H9 (cell line): ENCODE measurements at regions not wholly inside any gene's neighbourhood (a gene's known extent, or its start where the extent isn't known, plus 50 kb on each side); places are given as distances from the start of the nearest gene placed in this dataset.

ENCODE experiments used
- DNase-seq: peaks from one replicate; pipeline ENCODE4 v3.0.0-alpha.2; 2017
- H2AFZ ChIP-seq: one replicate; pipeline ENCODE4 v1.6.1; 2013; ENCODE audit warnings: mild to moderate bottlenecking, low read length, control low read depth, moderate library complexity
- H2AK5ac ChIP-seq: 2 replicates; pipeline ENCODE4 v1.6.1; 2013; ENCODE audit warnings: low read length, control low read depth, mixed read lengths; ENCODE audit not compliant: insufficient read length
- H2BK120ac ChIP-seq: one replicate; pipeline ENCODE4 v1.6.1; 2013; ENCODE audit warnings: low read depth, mild to moderate bottlenecking, low read length, control low read depth, inconsistent platforms; ENCODE audit not compliant: poor library complexity, severe bottlenecking
- H2BK12ac ChIP-seq: 2 replicates; pipeline ENCODE4 v1.6.1; 2013; ENCODE audit warnings: low read length, control low read depth, mixed read lengths, low read depth; ENCODE audit not compliant: insufficient read length
- H2BK15ac ChIP-seq: 2 replicates; pipeline ENCODE4 v1.6.1; 2013; ENCODE audit warnings: low read depth, low read length, control low read depth
- H2BK20ac ChIP-seq: one replicate; pipeline ENCODE4 v1.6.1; 2013; ENCODE audit warnings: low read depth, mild to moderate bottlenecking, low read length, control low read depth, inconsistent platforms; ENCODE audit not compliant: poor library complexity, severe bottlenecking
- H2BK5ac ChIP-seq: 2 replicates; pipeline ENCODE4 v1.6.1; 2013; ENCODE audit warnings: low read length, control low read depth, mixed read lengths; ENCODE audit not compliant: insufficient read length
- H3K14ac ChIP-seq: 2 replicates; pipeline ENCODE4 v1.6.1; 2013; ENCODE audit warnings: low read length, control low read depth; ENCODE audit not compliant: insufficient read depth
- H3K18ac ChIP-seq: 2 replicates; pipeline ENCODE4 v1.6.1; 2013; ENCODE audit warnings: low read depth, mild to moderate bottlenecking, mixed read lengths, low read length, control low read depth; ENCODE audit not compliant: insufficient read length
- H3K23ac ChIP-seq: 2 replicates; pipeline ENCODE4 v1.6.1; 2013; ENCODE audit warnings: low read length, control low read depth, mixed read lengths, low read depth; ENCODE audit not compliant: insufficient read length
- H3K23me2 ChIP-seq: 2 replicates; pipeline ENCODE4 v1.6.1; 2013; ENCODE audit warnings: low read depth, mild to moderate bottlenecking, mixed read lengths, low read length, control low read depth; ENCODE audit not compliant: insufficient read length, poor library complexity, severe bottlenecking
- H3K27ac ChIP-seq: 2 replicates; pipeline ENCODE4 v1.5.1; 2013; ENCODE audit warnings: low read length, control low read depth, mixed read lengths, low read depth; ENCODE audit not compliant: insufficient read length
- H3K27me3 ChIP-seq: 2 replicates; pipeline ENCODE4 v1.6.1; 2013; ENCODE audit warnings: low read length, control low read depth, inconsistent platforms; ENCODE audit not compliant: insufficient read depth
- H3K4ac ChIP-seq: 2 replicates; pipeline ENCODE4 v1.6.1; 2013; ENCODE audit warnings: low read depth, mild to moderate bottlenecking, control low read depth, inconsistent platforms, low read length, moderate library complexity
- H3K4me1 ChIP-seq: 2 replicates; pipeline ENCODE4 v1.6.1; 2013; ENCODE audit warnings: low read length, control low read depth, inconsistent platforms; ENCODE audit not compliant: insufficient read depth
- H3K4me2 ChIP-seq: 2 replicates; pipeline ENCODE4 v1.6.1; 2013; ENCODE audit warnings: low read length, control low read depth, mixed read lengths; ENCODE audit not compliant: insufficient read length, insufficient read depth
- H3K56ac ChIP-seq: 2 replicates; pipeline ENCODE4 v1.6.1; 2013; ENCODE audit warnings: low read depth, mild to moderate bottlenecking, mixed read lengths, low read length, control low read depth; ENCODE audit not compliant: insufficient read length
- H3K79me1 ChIP-seq: 2 replicates; pipeline ENCODE4 v1.6.1; 2013; ENCODE audit warnings: low read depth, mild to moderate bottlenecking, moderate library complexity, low read length, control low read depth, inconsistent platforms; ENCODE audit not compliant: insufficient read depth, poor library complexity, severe bottlenecking
- H3K79me2 ChIP-seq: 2 replicates; pipeline ENCODE4 v1.6.1; 2013; ENCODE audit warnings: low read length, control low read depth, inconsistent platforms; ENCODE audit not compliant: insufficient read depth
- H3K9ac ChIP-seq: 2 replicates; pipeline ENCODE4 v1.6.1; 2013; ENCODE audit warnings: low read length, control low read depth, mixed read lengths; ENCODE audit not compliant: insufficient read length; ENCODE audit errors: extremely low read depth
- H3K9me3 ChIP-seq: one replicate; pipeline ENCODE4 v1.6.1; 2013; ENCODE audit warnings: low read depth, low read length, inconsistent platforms; ENCODE audit not compliant: control insufficient read depth
- H3T11ph ChIP-seq: one replicate; pipeline ENCODE4 v1.6.1; 2013; ENCODE audit warnings: mild to moderate bottlenecking, low read length, control low read depth, inconsistent platforms
- H4K20me1 ChIP-seq: one replicate; pipeline ENCODE4 v1.6.1; 2013; ENCODE audit not compliant: control insufficient read depth, insufficient read length, insufficient read depth
- H4K5ac ChIP-seq: 2 replicates; pipeline ENCODE4 v1.6.1; 2013; ENCODE audit warnings: low read depth, mild to moderate bottlenecking, mixed read lengths, low read length, control low read depth; ENCODE audit not compliant: insufficient read length
- H4K8ac ChIP-seq: replicated peaks from 2 replicates; pipeline ENCODE4 v1.6.1; 2013; ENCODE audit warnings: low read length, control low read depth, mixed read lengths, low read depth; ENCODE audit not compliant: insufficient read length
- H4K91ac ChIP-seq: 2 replicates; pipeline ENCODE4 v1.6.1; 2013; ENCODE audit warnings: low read depth, mild to moderate bottlenecking, moderate library complexity, mixed read lengths, low read length, control low read depth; ENCODE audit not compliant: insufficient read length
- H3K27ac Mint-ChIP-seq, 3 experiments: 2 replicates in 2 of 3; 3 replicates in 1 of 3; pipeline ENCODE4 v1.8.0; 2020 to 2021; ENCODE audit warnings: mixed read lengths in 3 of 3, mild to moderate bottlenecking in 1 of 3, moderate library complexity in 1 of 3
- H3K27me3 Mint-ChIP-seq: 2 replicates; pipeline ENCODE4 v1.8.0; 2021; ENCODE audit warnings: low read depth, mild to moderate bottlenecking, moderate library complexity, mixed read lengths
- H3K36me3 Mint-ChIP-seq, 3 experiments: 2 replicates in 2 of 3; 3 replicates in 1 of 3; pipeline ENCODE4 v1.8.0; 2020 to 2021; ENCODE audit warnings: low read depth in 3 of 3, mixed read lengths in 3 of 3; ENCODE audit not compliant: insufficient read depth in 1 of 3
- H3K4me1 Mint-ChIP-seq, 2 experiments: 2 replicates each; pipeline ENCODE4 v1.8.0; 2020; ENCODE audit warnings: mixed read lengths in 2 of 2
- H3K4me3 Mint-ChIP-seq, 2 experiments: 2 replicates in 1 of 2; 3 replicates in 1 of 2; pipeline ENCODE4 v1.8.0; 2020 to 2021; ENCODE audit warnings: mild to moderate bottlenecking in 2 of 2, mixed read lengths in 2 of 2, moderate library complexity in 1 of 2
- H3K9me3 Mint-ChIP-seq, 2 experiments: 2 replicates in 1 of 2; 3 replicates in 1 of 2; pipeline ENCODE4 v1.8.0; 2020; ENCODE audit warnings: mild to moderate bottlenecking in 2 of 2, mixed read lengths in 2 of 2, moderate library complexity in 1 of 2
- CTCF ChIP-seq: fragments of 200-600 bp; sonication (generic); conservative IDR thresholded peaks from 3 replicates; pipeline ENCODE4 v1.8.0; 2021; ENCODE audit warnings: antibody characterized with exemption, mild to moderate bottlenecking
- WGBS: extraction: QIAGEN DNeasy Blood & Tissue Kit; methylation state at CpG from one replicate; pipeline ENCODE4 v1.1.7; 2013; ENCODE audit warnings: missing lambda C conversion rate, low lambda C conversion rate, mixed read lengths; ENCODE audit not compliant: insufficient read length; ENCODE audit errors: extremely low coverage; 5-methylcytosine and 5-hydroxymethylcytosine counted together

GRCh38 chr13:97843189-97843588, 110.3 kb upstream of the IPO5 start:
- Histone ChIP-seq H2AFZ (no peak overlapping the region), H3K9ac (no peak overlapping the region), H4K20me1 (no peaks in the 10 kb centered on the region), H3K9me3 (no peaks in the 10 kb centered on the region), H3K23ac (no peak overlapping the region), H3K79me1 (no peaks in the 10 kb centered on the region), H3K27ac (no peak overlapping the region), H3K4me1 (no peaks in the 10 kb centered on the region), H2BK12ac (no peak overlapping the region), H3K14ac (no peak overlapping the region), H2AK5ac (no peak overlapping the region), H4K5ac (no peak overlapping the region), H2BK5ac (no peak overlapping the region), H3K27me3 (no peaks in the 10 kb centered on the region), H3K18ac (no peak overlapping the region), H3K4ac (no peak overlapping the region), H4K91ac (no peak overlapping the region), H3T11ph (no peak overlapping the region), H4K8ac (no peak overlapping the region), H3K56ac (no peak overlapping the region), H2BK20ac (no peak overlapping the region), H2BK15ac (no peak overlapping the region), H3K23me2 (no peaks in the 10 kb centered on the region), H2BK120ac (no peak overlapping the region), H3K4me2 (no peak overlapping the region), H3K79me2 (no peaks in the 10 kb centered on the region)
- Mint-ChIP-seq H3K27ac (no peak overlapping the region), H3K4me1 (no peaks in the 10 kb centered on the region; a peak in 1 of 4 replicates), H3K4me3 (no peak overlapping the region), H3K27me3 (peaks cover 15% of the 10 kb centered on the region), H3K36me3 (no peaks in the 10 kb centered on the region), H3K9me3 (no peaks in the 10 kb centered on the region; a peak in 1 of 5 replicates)
- no peak for DNase-seq
- no CpG with 5 or more reads among the region's 1 CpG for WGBS
- no peak for TF ChIP-seq CTCF
